GM23338 (cell line): ENCODE measurements at regions not wholly inside any gene's neighbourhood (a gene's known extent, or its start where the extent isn't known, plus 50 kb on each side); places are given as distances from the start of the nearest gene placed in this dataset.

Experiments
- ATAC-seq: fragments of 200-7000 bp; cut with Tn5 transposase; 3 replicates; pipeline ENCODE4 v1.9.1; 2020
- DNase-seq: peaks from one replicate; pipeline ENCODE4 v3.0.0-alpha.2; 2015; ENCODE audit warnings: low spot score
- H2AFZ ChIP-seq: fragments of 200-600 bp; sonication (generic); 2 replicates; pipeline ENCODE4 v1.8.0; 2016; ENCODE audit warnings: antibody characterized with exemption, mild to moderate bottlenecking, moderate library complexity
- H3F3A ChIP-seq: fragments of 200-600 bp; sonication (generic); replicated peaks from 2 replicates; pipeline ENCODE4 v1.8.0; 2017; ENCODE audit warnings: antibody characterized with exemption, mixed run types, low read depth
- H3K27ac ChIP-seq: fragments of 200-600 bp; sonication (generic); 2 replicates; pipeline ENCODE4 v1.6.1; 2016; ENCODE audit warnings: low read depth
- H3K27me3 ChIP-seq: fragments of 200-600 bp; sonication (generic); 2 replicates; pipeline ENCODE4 v1.8.0; 2016; ENCODE audit warnings: mild to moderate bottlenecking, mixed run types, moderate library complexity; ENCODE audit not compliant: insufficient read depth
- H3K36me3 ChIP-seq: fragments of 200-600 bp; sonication (generic); 2 replicates; pipeline ENCODE4 v1.8.0; 2016; ENCODE audit warnings: mild to moderate bottlenecking; ENCODE audit not compliant: insufficient read depth
- H3K4me1 ChIP-seq: fragments of 200-600 bp; sonication (generic); 2 replicates; pipeline ENCODE4 v1.8.0; 2016; ENCODE audit warnings: mild to moderate bottlenecking, moderate library complexity; ENCODE audit not compliant: insufficient read depth
- H3K4me2 ChIP-seq: fragments of 200-600 bp; sonication (generic); 2 replicates; pipeline ENCODE4 v1.7.1; 2017; ENCODE audit warnings: mixed run types
- H3K4me3 ChIP-seq: fragments of 200-600 bp; sonication (generic); 2 replicates; pipeline ENCODE4 v1.6.1; 2016; ENCODE audit warnings: mixed run types
- H3K79me2 ChIP-seq: fragments of 200-600 bp; sonication (generic); replicated peaks from 2 replicates; pipeline ENCODE4 v1.8.0; 2017; ENCODE audit warnings: mild to moderate bottlenecking; ENCODE audit not compliant: insufficient read depth
- H3K9me2 ChIP-seq: fragments of 200-600 bp; sonication (generic); 2 replicates; pipeline ENCODE4 v1.8.0; 2017; ENCODE audit not compliant: insufficient read depth
- H4K20me1 ChIP-seq: fragments of 200-600 bp; sonication (generic); replicated peaks from 2 replicates; pipeline ENCODE4 v1.8.0; 2017; ENCODE audit warnings: mild to moderate bottlenecking; ENCODE audit not compliant: insufficient read depth
- H3K27ac Mint-ChIP-seq: 2 replicates; pipeline ENCODE4 v1.8.0; 2020; ENCODE audit warnings: inconsistent platforms, mild to moderate bottlenecking, moderate library complexity, mixed read lengths
- H3K27me3 Mint-ChIP-seq: 3 replicates; pipeline ENCODE4 v1.8.0; 2022; ENCODE audit warnings: low read depth, mild to moderate bottlenecking, moderate library complexity, mixed read lengths, inconsistent platforms; ENCODE audit not compliant: insufficient read depth, poor library complexity
- H3K36me3 Mint-ChIP-seq: 3 replicates; pipeline ENCODE4 v1.8.0; 2021; ENCODE audit warnings: low read depth, mild to moderate bottlenecking, inconsistent platforms, moderate library complexity, mixed read lengths
- H3K4me1 Mint-ChIP-seq: 3 replicates; pipeline ENCODE4 v1.8.0; 2020; ENCODE audit warnings: mild to moderate bottlenecking, inconsistent platforms, mixed read lengths
- H3K4me3 Mint-ChIP-seq: 3 replicates; pipeline ENCODE4 v1.8.0; 2021; ENCODE audit warnings: moderate library complexity, mild to moderate bottlenecking, inconsistent platforms, mixed read lengths
- H3K9me3 Mint-ChIP-seq: 3 replicates; pipeline ENCODE4 v1.8.0; 2020; ENCODE audit warnings: moderate library complexity, mild to moderate bottlenecking, inconsistent platforms, mixed read lengths
- CREB1 ChIP-seq: fragments of 250-450 bp; sonication (Bioruptor Pico); IDR thresholded peaks from 2 replicates; pipeline ENCODE4 v1.5.0; 2020; ENCODE audit warnings: low read depth, mild to moderate bottlenecking, moderate library complexity
- CTCF ChIP-seq, 2 experiments: fragments of 200-600 bp in 1 of 2; sonication (generic) in 1 of 2; conservative IDR thresholded peaks; 2 replicates each; pipeline versions ENCODE4 v1.5.1 to v1.6.1; 2016 to 2017; ENCODE audit warnings: antibody characterized with exemption in 2 of 2, low read depth in 2 of 2, mild to moderate bottlenecking in 2 of 2, moderate library complexity in 1 of 2
- ETS1 ChIP-seq: IDR thresholded peaks from 2 replicates; pipeline ENCODE4 v1.6.1; 2016; ENCODE audit warnings: antibody characterized with exemption
- EZH2 ChIP-seq: fragments of 200-600 bp; sonication (generic); IDR thresholded peaks from one replicate; pipeline ENCODE4 v1.8.0; 2017; ENCODE audit warnings: antibody characterized with exemption, mild to moderate bottlenecking, low read depth; ENCODE audit not compliant: unreplicated experiment
- EZH2phosphoT487 ChIP-seq: fragments of 200-600 bp; sonication (generic); IDR thresholded peaks from one replicate; pipeline ENCODE4 v1.8.1; 2018; ENCODE audit warnings: antibody characterized with exemption; ENCODE audit not compliant: unreplicated experiment
- NANOG ChIP-seq: IDR thresholded peaks from 2 replicates; pipeline ENCODE4 v1.6.1; 2016; ENCODE audit warnings: antibody characterized with exemption, borderline replicate concordance
- POLR2AphosphoS5 ChIP-seq: IDR thresholded peaks from 2 replicates; pipeline ENCODE4 v1.6.1; 2016; ENCODE audit warnings: antibody characterized with exemption, low read depth
- REST ChIP-seq: IDR thresholded peaks from one replicate; pipeline ENCODE4 v1.6.1; 2018; ENCODE audit warnings: antibody characterized with exemption; ENCODE audit not compliant: unreplicated experiment
- STAT1 ChIP-seq: IDR thresholded peaks from one replicate; pipeline ENCODE4 v1.6.1; 2016; ENCODE audit warnings: antibody characterized with exemption; ENCODE audit not compliant: unreplicated experiment
- ZNF114 ChIP-seq: fragments of 250-450 bp; sonication (Bioruptor Pico); IDR thresholded peaks from 2 replicates; pipeline ENCODE4 v1.5.0; 2020; ENCODE audit warnings: mild to moderate bottlenecking, moderate library complexity
- ZNF462 ChIP-seq: fragments of 250-450 bp; sonication (Bioruptor Pico); IDR thresholded peaks from 2 replicates; pipeline ENCODE4 v1.5.0; 2020; ENCODE audit warnings: mild to moderate bottlenecking, moderate library complexity

GRCh38 chr9:115209601-115210306, 91.8 kb upstream of the TNC start:
- Mint-ChIP-seq H3K4me1 (peaks cover 10% of the 10 kb centered on the region), H3K27ac (no peak overlapping the region), H3K27me3 (no peaks in the 10 kb centered on the region), H3K4me3 (no peak overlapping the region), H3K9me3 (no peaks in the 10 kb centered on the region), H3K36me3 (no peaks in the 10 kb centered on the region)
- ATAC-seq, result no peak
- Histone ChIP-seq H3K36me3 (no peaks in the 10 kb centered on the region), H3K27me3 (no peaks in the 10 kb centered on the region), H3K4me2 (no peak overlapping the region), H3K9me2 (peaks cover 10% of the 10 kb centered on the region; the same call in 1 of the 2 replicates), H3K4me3 (no peak overlapping the region), H3F3A (no peaks in the 10 kb centered on the region), H3K27ac (no peak overlapping the region), H3K4me1 (peaks cover 8% of the 10 kb centered on the region; the same call in 1 of the 2 replicates), H3K79me2 (no peaks in the 10 kb centered on the region), H2AFZ (no peak overlapping the region), H4K20me1 (no peaks in the 10 kb centered on the region)
- no peak for DNase-seq
- no peak for TF ChIP-seq CTCF (conservative IDR thresholded peaks at IDR 0.05; ENCODE audit: low read depth in 2 of 2)
- no peak for TF ChIP-seq ZNF114 (CRISPR knock-in tag)
- no peak for TF ChIP-seq EZH2
- TF ChIP-seq POLR2AphosphoS5, result no peak
- TF ChIP-seq REST, result no peak
- no peak for TF ChIP-seq ZNF462 (CRISPR knock-in tag)
- TF ChIP-seq ETS1, result no peak
- TF ChIP-seq CREB1, result no peak
- TF ChIP-seq NANOG, result no peak
- no peak for TF ChIP-seq EZH2phosphoT487
- TF ChIP-seq STAT1, result no peak
